BJ (cell line): ENCODE measurements at regions not wholly inside any gene's neighbourhood (a gene's known extent, or its start where the extent isn't known, plus 50 kb on each side); places are given as distances from the start of the nearest gene placed in this dataset.

ENCODE experiments used
- CTCF ChIA-PET: fragments of 350-600 bp; formaldehyde crosslinking; extraction: SDS; loops from one replicate; lab custom pipeline; 2021; ENCODE audit warnings: antibody characterized with exemption, inconsistent platforms; lab: Yijun Ruan, JAX
- POLR2A ChIA-PET: fragments of 300-600 bp; sonication (Branson Sonifier 250); formaldehyde crosslinking; extraction: SDS; loops from one replicate; lab custom pipeline; 2021; ENCODE audit warnings: antibody characterized with exemption; lab: Charles Lee
- DNase-seq: peaks from one replicate; pipeline ENCODE4 v3.0.0-alpha.2; 2011; ENCODE audit warnings: low read depth
- H3K27me3 ChIP-seq: 2 replicates; pipeline ENCODE4 v1.6.0; 2011; ENCODE audit warnings: low read length; ENCODE audit not compliant: control insufficient read depth, insufficient read depth
- H3K36me3 ChIP-seq: 2 replicates; pipeline ENCODE4 v1.5.1; 2011; ENCODE audit warnings: low read length; ENCODE audit not compliant: control insufficient read depth, insufficient read depth
- H3K4me3 ChIP-seq: 2 replicates; pipeline ENCODE4 v1.5.1; 2011; ENCODE audit warnings: low read depth, mild to moderate bottlenecking, control low read depth, low read length
- CTCF ChIP-seq: IDR thresholded peaks from 2 replicates; pipeline ENCODE4 v1.5.1; 2011; ENCODE audit warnings: low read depth, mild to moderate bottlenecking, control low read depth, inconsistent platforms, low read length, moderate library complexity; ENCODE audit not compliant: insufficient read depth

DNA sequence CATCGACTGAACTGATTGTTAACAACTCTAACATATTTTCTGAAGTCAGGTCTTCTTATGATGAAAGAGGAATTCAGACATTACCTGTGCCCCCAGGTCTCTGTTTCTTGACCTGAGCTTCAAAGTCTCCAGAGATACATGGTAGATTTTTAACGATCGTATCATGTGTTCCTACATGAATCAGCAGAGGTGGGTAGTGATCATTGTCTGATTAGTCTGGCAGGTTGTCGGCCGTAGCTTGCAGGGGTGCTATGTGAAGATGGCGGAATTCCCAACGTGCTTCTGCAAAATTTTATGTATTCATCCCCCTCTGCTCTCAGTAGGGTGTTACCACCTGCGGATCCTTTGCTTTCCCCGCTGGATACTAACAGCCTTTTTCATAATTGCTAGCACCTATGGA lies 581.9 kb downstream of the GATA3 start:
- Histone ChIP-seq H3K27me3 (no peaks in the 10 kb centered on the region), H3K4me3 (no peak overlapping the region), H3K36me3 (no peaks in the 10 kb centered on the region)
- CTCF ChIA-PET = no interaction called here
- no peak for DNase-seq
- TF ChIP-seq CTCF = no peak
- POLR2A ChIA-PET = no interaction called here

DNA sequence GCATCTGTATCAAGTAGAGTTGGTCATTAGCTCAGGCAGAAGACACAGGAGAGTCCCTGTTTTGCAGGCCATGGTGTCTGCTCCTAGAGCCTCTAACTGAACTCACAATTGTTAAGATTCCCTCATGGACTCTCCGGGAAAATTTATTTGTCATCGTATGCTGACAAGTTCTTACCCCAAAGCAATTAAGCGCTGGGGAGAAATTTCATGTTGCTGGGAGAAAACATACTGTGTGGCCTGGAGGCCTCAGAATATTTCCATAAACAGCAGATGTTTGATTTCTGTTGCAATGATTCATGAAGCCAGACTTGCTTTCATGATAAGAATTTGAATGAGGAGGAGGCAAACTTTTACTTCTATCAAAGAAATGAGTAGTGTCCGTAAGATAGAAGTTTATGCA lies 583.2 kb downstream of the GATA3 start:
- no peak for DNase-seq
- no peak overlapping the region for H3K4me3 ChIP-seq
- H3K27me3 ChIP-seq = no peaks in the 10 kb centered on the region
- ChIA-PET CTCF (no interaction called here), POLR2A (no interaction called here)
- no peaks in the 10 kb centered on the region for H3K36me3 ChIP-seq
- TF ChIP-seq CTCF = no peak

GRCh38 chr10:8638088-8638672 lies 583.7 kb downstream of the GATA3 start:
- ChIA-PET CTCF (no interaction called here), POLR2A (no interaction called here)
- TF ChIP-seq CTCF = no peak
- H3K4me3 ChIP-seq = no peak overlapping the region
- no peak for DNase-seq
- H3K36me3 ChIP-seq = no peaks in the 10 kb centered on the region
- no peaks in the 10 kb centered on the region for H3K27me3 ChIP-seq

GRCh38 chr10:8639486-8640185 lies 585.1 kb downstream of the GATA3 start:
- H3K27me3 ChIP-seq = no peaks in the 10 kb centered on the region
- no peak for TF ChIP-seq CTCF
- no peak for DNase-seq
- POLR2A ChIA-PET = no interaction called here
- no peak overlapping the region for H3K4me3 ChIP-seq
- CTCF ChIA-PET = no interaction called here
- H3K36me3 ChIP-seq = no peaks in the 10 kb centered on the region

DNA sequence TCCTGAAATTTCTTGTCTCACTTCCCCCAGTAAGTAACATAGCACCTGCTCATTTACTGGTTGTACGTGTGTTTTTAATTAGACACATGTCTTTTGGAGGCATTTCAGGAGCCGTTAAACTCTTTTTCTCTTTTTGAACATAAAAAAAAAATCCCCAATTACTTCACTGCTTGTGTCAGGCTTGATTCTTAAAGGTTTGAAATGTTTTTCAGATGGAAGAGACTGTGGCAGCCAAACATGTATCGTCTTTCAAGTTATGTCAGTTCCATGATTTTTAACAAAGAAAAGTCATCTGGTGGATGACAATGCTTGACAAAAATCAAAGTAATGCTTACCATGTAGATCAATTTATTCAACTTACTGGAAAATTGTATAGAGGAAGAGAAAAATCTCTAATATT lies 585.8 kb downstream of the GATA3 start:
- ChIA-PET POLR2A (no interaction called here), CTCF (no interaction called here)

More for the DNA sequence above, 585.8 kb downstream of the GATA3 start:
- Histone ChIP-seq H3K36me3 (no peaks in the 10 kb centered on the region), H3K4me3 (no peak overlapping the region), H3K27me3 (no peaks in the 10 kb centered on the region)
- DNase-seq = no peak
- TF ChIP-seq CTCF = no peak
